OCI-LY7 (cell line): ENCODE measurements at regions not wholly inside any gene's neighbourhood (a gene's known extent, or its start where the extent isn't known, plus 50 kb on each side); places are given as distances from the start of the nearest gene placed in this dataset.

Experiments
- CTCF ChIP-seq: fragments of 200-600 bp; sonication (generic); conservative IDR thresholded peaks from 2 replicates; pipeline ENCODE4 v1.5.1; 2014; ENCODE audit warnings: mild to moderate bottlenecking, antibody characterized with exemption, low read length, moderate library complexity, mixed read lengths
- EZH2phosphoT487 ChIP-seq: fragments of 200-600 bp; sonication (generic); IDR thresholded peaks from 2 replicates; pipeline ENCODE4 v1.6.1; 2018; ENCODE audit warnings: low read depth, borderline replicate concordance, mild to moderate bottlenecking, mixed run types, antibody characterized with exemption, low read length, moderate library complexity, mixed read lengths

GRCh38 chr14:104481323-104481722, 98.2 kb upstream of the C14orf180 start:
- TF ChIP-seq CTCF (no peak), EZH2phosphoT487 (no peak)
